ENCODE measurements at regions not wholly inside any gene's neighbourhood (a gene's known extent, or its start where the extent isn't known, plus 50 kb on each side); places are given as distances from the start of the nearest gene placed in this dataset.

- DNase-seq (ENCODE audit: low read depth in 3 of 3, low spot score in 2 of 3): no peak
These were observed 58.2 kb downstream of the ESM1 start for GRCh38 chr5:54927097-54927746.

- no peak for DNase-seq (ENCODE audit: low read depth in 3 of 3, low spot score in 2 of 3)
These were observed 60.9 kb downstream of the ESM1 start for GRCh38 chr5:54924487-54924886.

- no peak for DNase-seq (ENCODE audit: low read depth in 3 of 3, low spot score in 2 of 3)
These were observed 68.1 kb downstream of the ESM1 start for GRCh38 chr5:54917323-54917722.

- DNase-seq (ENCODE audit: low read depth in 3 of 3, low spot score in 2 of 3): no peak
These were observed 69.8 kb downstream of the ESM1 start for GRCh38 chr5:54915466-54916027.

GRCh38 chr5:54912021-54912420 lies 73.4 kb downstream of the ESM1 start:
- no peak for DNase-seq (ENCODE audit: low read depth in 3 of 3, low spot score in 2 of 3)

- DNase-seq (ENCODE audit: low read depth in 3 of 3, low spot score in 2 of 3): no peak
These were observed 75.2 kb downstream of the ESM1 start for GRCh38 chr5:54909911-54910870.

GRCh38 chr5:54908774-54909525 lies 76.4 kb downstream of the ESM1 start:
- DNase-seq (ENCODE audit: low read depth in 3 of 3, low spot score in 2 of 3): no peak

- DNase-seq (ENCODE audit: low read depth in 3 of 3, low spot score in 2 of 3): no peak
These were observed 79.4 kb downstream of the ESM1 start for GRCh38 chr5:54905942-54906537.

GRCh38 chr5:54905246-54905795 lies 80.1 kb downstream of the ESM1 start:
- DNase-seq (ENCODE audit: low read depth in 3 of 3, low spot score in 2 of 3): no peak

GRCh38 chr5:54904425-54904824 lies 81.0 kb downstream of the ESM1 start:
- DNase-seq (ENCODE audit: low read depth in 3 of 3, low spot score in 2 of 3): no peak

- no peak for DNase-seq (ENCODE audit: low read depth in 3 of 3, low spot score in 2 of 3)
These were observed 82.5 kb downstream of the ESM1 start for GRCh38 chr5:54902791-54903473.

GRCh38 chr5:54900984-54901725 lies 84.2 kb downstream of the ESM1 start:
- DNase-seq (ENCODE audit: low read depth in 3 of 3, low spot score in 2 of 3): no peak

GRCh38 chr5:54897001-54897400 lies 88.4 kb downstream of the ESM1 start:
- DNase-seq (ENCODE audit: low read depth in 3 of 3, low spot score in 2 of 3): no peak

GRCh38 chr5:54895816-54896341 lies 89.5 kb downstream of the ESM1 start:
- DNase-seq (ENCODE audit: low read depth in 3 of 3, low spot score in 2 of 3): no peak

- DNase-seq (ENCODE audit: low read depth in 3 of 3, low spot score in 2 of 3): no peak
These were observed 90.2 kb downstream of the ESM1 start for GRCh38 chr5:54894957-54895815.

- no peak for DNase-seq (ENCODE audit: low read depth in 3 of 3, low spot score in 2 of 3)
These were observed 95.6 kb downstream of the ESM1 start for GRCh38 chr5:54889826-54890225.

GRCh38 chr5:54887663-54888062 lies 97.7 kb downstream of the ESM1 start:
- DNase-seq (ENCODE audit: low read depth in 3 of 3, low spot score in 2 of 3): no peak

- no peak for DNase-seq (ENCODE audit: low read depth in 3 of 3, low spot score in 2 of 3)
These were observed 98.5 kb downstream of the ESM1 start for GRCh38 chr5:54886866-54887265.
